HL-60 (cell line): ENCODE measurements at regions not wholly inside any gene's neighbourhood (a gene's known extent, or its start where the extent isn't known, plus 50 kb on each side); places are given as distances from the start of the nearest gene placed in this dataset.

Source experiments
- DNase-seq, 2 experiments: peaks; one replicate each; pipeline ENCODE4 v3.0.0-alpha.2; 2010 to 2020; ENCODE audit warnings: low read depth in 1 of 2, low spot score in 1 of 2
- H3K27ac ChIP-seq: fragments of 250-450 bp; sonication (Bioruptor Pico); replicated peaks from 2 replicates; pipeline ENCODE4 v1.5.1; 2020; ENCODE audit warnings: mild to moderate bottlenecking, moderate library complexity
- H3K27me3 ChIP-seq: fragments of 250-450 bp; sonication (Bioruptor Pico); 2 replicates; pipeline ENCODE4 v1.5.1; 2021; ENCODE audit warnings: mild to moderate bottlenecking, moderate library complexity; ENCODE audit not compliant: insufficient read depth, poor library complexity, severe bottlenecking
- H3K4me3 ChIP-seq: replicated peaks from 2 replicates; pipeline ENCODE4 v1.5.1; 2011; ENCODE audit warnings: mild to moderate bottlenecking, control low read depth, low read length; ENCODE audit not compliant: insufficient read depth
- GABPA ChIP-seq: IDR thresholded peaks from 2 replicates; pipeline ENCODE4 v1.6.1; 2012; ENCODE audit warnings: low read depth
- POLR2AphosphoS5 ChIP-seq: IDR thresholded peaks from 2 replicates; pipeline ENCODE4 v1.6.1; 2012; ENCODE audit warnings: low read depth
- SPI1 ChIP-seq: IDR thresholded peaks from 2 replicates; pipeline ENCODE4 v1.6.1; 2012; ENCODE audit warnings: low read depth, mild to moderate bottlenecking, borderline replicate concordance
- TF ChIP-seq, protein P1 (sequence below): IDR thresholded peaks from 2 replicates; pipeline ENCODE4 v1.6.1; 2012; ENCODE audit warnings: low read depth; ENCODE audit not compliant: insufficient replicate concordance
- TF ChIP-seq, protein P2 (sequence below): IDR thresholded peaks from one replicate; pipeline ENCODE4 v1.5.1; 2011; ENCODE audit warnings: low read length, control low read depth, inconsistent platforms; ENCODE audit not compliant: insufficient read depth

DNA sequence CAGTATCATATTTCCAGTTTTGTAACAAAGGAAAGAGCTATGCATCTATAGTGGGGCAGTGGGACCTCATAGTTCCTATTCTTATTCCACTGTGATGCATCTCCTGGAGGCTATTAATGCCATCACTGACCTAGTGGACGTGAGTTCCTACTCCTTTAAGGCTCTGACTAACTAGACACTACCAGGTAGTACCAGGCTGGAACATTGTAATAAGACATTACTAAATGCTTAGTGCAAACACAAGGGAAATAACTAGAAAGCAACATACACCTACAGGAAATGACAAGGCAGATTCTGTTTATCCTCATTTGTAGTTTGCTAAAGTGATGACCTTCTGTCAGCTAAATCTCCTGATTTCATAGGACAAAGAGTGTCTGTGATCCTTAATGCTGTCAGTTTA, 192.5 kb downstream of the POSTN start:
- H3K27me3 ChIP-seq = no peaks in the 10 kb centered on the region
- no peak for DNase-seq
- no peak overlapping the region for H3K27ac ChIP-seq
- no peak overlapping the region for H3K4me3 ChIP-seq
- no peak for TF ChIP-seq POLR2AphosphoS5
- no peak for TF ChIP-seq SPI1
- no peak for TF ChIP-seq GABPA
- TF ChIP-seq, protein P1, sequence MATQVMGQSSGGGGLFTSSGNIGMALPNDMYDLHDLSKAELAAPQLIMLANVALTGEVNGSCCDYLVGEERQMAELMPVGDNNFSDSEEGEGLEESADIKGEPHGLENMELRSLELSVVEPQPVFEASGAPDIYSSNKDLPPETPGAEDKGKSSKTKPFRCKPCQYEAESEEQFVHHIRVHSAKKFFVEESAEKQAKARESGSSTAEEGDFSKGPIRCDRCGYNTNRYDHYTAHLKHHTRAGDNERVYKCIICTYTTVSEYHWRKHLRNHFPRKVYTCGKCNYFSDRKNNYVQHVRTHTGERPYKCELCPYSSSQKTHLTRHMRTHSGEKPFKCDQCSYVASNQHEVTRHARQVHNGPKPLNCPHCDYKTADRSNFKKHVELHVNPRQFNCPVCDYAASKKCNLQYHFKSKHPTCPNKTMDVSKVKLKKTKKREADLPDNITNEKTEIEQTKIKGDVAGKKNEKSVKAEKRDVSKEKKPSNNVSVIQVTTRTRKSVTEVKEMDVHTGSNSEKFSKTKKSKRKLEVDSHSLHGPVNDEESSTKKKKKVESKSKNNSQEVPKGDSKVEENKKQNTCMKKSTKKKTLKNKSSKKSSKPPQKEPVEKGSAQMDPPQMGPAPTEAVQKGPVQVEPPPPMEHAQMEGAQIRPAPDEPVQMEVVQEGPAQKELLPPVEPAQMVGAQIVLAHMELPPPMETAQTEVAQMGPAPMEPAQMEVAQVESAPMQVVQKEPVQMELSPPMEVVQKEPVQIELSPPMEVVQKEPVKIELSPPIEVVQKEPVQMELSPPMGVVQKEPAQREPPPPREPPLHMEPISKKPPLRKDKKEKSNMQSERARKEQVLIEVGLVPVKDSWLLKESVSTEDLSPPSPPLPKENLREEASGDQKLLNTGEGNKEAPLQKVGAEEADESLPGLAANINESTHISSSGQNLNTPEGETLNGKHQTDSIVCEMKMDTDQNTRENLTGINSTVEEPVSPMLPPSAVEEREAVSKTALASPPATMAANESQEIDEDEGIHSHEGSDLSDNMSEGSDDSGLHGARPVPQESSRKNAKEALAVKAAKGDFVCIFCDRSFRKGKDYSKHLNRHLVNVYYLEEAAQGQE = no peak
- TF ChIP-seq, protein P2, sequence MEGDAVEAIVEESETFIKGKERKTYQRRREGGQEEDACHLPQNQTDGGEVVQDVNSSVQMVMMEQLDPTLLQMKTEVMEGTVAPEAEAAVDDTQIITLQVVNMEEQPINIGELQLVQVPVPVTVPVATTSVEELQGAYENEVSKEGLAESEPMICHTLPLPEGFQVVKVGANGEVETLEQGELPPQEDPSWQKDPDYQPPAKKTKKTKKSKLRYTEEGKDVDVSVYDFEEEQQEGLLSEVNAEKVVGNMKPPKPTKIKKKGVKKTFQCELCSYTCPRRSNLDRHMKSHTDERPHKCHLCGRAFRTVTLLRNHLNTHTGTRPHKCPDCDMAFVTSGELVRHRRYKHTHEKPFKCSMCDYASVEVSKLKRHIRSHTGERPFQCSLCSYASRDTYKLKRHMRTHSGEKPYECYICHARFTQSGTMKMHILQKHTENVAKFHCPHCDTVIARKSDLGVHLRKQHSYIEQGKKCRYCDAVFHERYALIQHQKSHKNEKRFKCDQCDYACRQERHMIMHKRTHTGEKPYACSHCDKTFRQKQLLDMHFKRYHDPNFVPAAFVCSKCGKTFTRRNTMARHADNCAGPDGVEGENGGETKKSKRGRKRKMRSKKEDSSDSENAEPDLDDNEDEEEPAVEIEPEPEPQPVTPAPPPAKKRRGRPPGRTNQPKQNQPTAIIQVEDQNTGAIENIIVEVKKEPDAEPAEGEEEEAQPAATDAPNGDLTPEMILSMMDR = no peak

DNA sequence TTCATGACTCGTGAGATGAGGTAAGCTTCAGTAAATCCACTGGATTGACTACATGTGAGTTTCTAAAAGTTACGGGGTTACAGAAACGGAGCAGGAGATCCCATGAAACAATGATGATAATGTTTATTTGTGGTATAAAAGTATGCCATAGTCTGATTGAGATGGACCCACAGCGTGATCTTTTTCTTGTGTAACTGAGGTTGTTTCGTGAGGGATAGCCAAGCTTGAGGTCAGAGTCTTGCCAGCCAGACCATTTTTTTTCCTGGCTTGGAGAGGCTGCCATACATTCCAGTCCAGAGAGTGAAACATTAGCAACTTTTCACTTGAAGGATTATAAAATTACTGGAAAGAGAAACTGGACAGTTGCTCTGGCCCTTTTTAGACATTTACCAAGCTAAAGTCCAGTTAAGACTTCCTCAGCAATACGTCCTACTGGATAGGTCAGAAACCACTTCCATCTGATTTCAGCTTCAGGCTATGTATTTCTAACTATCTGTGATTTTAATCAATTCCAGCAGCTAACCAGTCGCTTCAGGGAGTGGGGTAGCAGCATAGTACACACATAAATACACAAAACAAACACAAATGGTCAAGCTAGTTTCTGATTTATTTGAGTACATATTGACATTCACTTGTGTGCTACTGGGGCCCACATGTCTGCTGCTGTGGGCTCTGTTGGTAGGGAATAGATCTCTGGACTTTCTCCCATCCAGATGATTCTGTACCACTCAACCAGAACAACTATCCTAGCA, 194.6 kb downstream of the POSTN start:
- DNase-seq = no peak
- TF ChIP-seq POLR2AphosphoS5 = no peak
- TF ChIP-seq, protein P2 = no peak
- no peak for TF ChIP-seq SPI1
- TF ChIP-seq GABPA = no peak
- TF ChIP-seq, protein P1 = no peak
- Histone ChIP-seq H3K27me3 (no peaks in the 10 kb centered on the region), H3K27ac (no peak overlapping the region), H3K4me3 (no peak overlapping the region)

DNA sequence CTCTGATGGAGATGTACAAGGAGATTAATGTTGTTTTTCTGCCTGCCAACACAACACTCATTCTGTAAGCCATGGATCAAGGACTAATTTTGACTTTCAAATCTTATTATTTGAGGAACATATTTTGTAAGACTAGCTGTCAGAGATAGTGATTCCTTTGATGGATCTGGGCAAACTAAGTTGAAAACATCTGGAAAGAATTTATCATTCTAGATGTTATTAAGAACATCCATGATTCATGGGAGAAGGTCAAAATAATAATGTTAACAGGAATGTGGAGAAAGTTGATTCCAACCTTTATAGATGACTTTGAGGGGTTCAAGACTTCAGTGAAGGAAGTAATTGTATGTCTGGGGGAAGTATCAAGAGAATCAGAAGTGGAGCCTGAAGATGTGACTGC, 196.8 kb downstream of the POSTN start:
- Histone ChIP-seq H3K27ac (no peak overlapping the region), H3K4me3 (no peak overlapping the region), H3K27me3 (no peaks in the 10 kb centered on the region)
- TF ChIP-seq GABPA (no peak), POLR2AphosphoS5 (no peak), SPI1 (no peak)
- TF ChIP-seq, protein P1 = no peak
- TF ChIP-seq, protein P2 = no peak
- DNase-seq = no peak
